ENCODE measurements at regions not wholly inside any gene's neighbourhood (a gene's known extent, or its start where the extent isn't known, plus 50 kb on each side); places are given as distances from the start of the nearest gene placed in this dataset.

DNA sequence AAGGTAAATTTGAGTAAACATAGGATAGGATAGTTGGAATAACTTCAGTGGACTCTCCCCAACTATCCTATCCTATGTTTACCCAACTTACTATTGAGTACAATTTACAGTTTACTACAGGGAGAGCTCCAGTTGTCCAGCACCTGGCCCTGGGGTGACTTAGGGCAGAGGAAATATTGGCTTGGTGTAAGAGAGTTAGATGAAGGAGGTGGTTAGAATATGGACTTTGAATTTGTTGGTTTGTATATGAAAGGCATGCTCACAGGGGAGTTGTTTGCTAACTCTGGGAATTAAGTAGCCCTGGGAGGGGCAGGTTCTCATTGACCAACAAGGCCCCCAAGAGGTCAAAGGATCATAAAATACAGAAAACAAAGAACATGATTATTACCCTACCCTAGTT is 497.7 kb downstream of the ARL4A start:
- Histone ChIP-seq H3K27ac (ENCODE audit: low read depth, low read length) (no peak overlapping the region), H3K36me3 (ENCODE audit: low read length) (no peaks in the 10 kb centered on the region), H3K79me2 (ENCODE audit: insufficient read depth, low read length) (no peaks in the 10 kb centered on the region), H3K9ac (ENCODE audit: low read length) (no peak overlapping the region), H2AFZ (ENCODE audit: low read depth, low read length, severe bottlenecking) (no peak overlapping the region), H3F3A (ENCODE audit: insufficient read depth) (no peaks in the 10 kb centered on the region), H3K4me2 (ENCODE audit: low read depth, low read length, poor library complexity, severe bottlenecking) (no peak overlapping the region), H3K9me3 (ENCODE audit: insufficient read depth, low read length) (no peaks in the 10 kb centered on the region), H4K20me1 (ENCODE audit: low read depth, low read length) (no peaks in the 10 kb centered on the region), H3K27me3 (ENCODE audit: low read length) (no peaks in the 10 kb centered on the region; the same call in 1 of the 2 replicates), H3K9me2 (replicated peaks; ENCODE audit: insufficient read depth, low read length) (no peaks in the 10 kb centered on the region), H3K4me3 (ENCODE audit: insufficient read depth, low read length, poor library complexity, severe bottlenecking) (no peak overlapping the region)
- no peak for TF ChIP-seq EZH2phosphoT487 (conservative IDR thresholded peaks at IDR 0.05; ENCODE audit: low read length)
- TF ChIP-seq, protein P1, sequence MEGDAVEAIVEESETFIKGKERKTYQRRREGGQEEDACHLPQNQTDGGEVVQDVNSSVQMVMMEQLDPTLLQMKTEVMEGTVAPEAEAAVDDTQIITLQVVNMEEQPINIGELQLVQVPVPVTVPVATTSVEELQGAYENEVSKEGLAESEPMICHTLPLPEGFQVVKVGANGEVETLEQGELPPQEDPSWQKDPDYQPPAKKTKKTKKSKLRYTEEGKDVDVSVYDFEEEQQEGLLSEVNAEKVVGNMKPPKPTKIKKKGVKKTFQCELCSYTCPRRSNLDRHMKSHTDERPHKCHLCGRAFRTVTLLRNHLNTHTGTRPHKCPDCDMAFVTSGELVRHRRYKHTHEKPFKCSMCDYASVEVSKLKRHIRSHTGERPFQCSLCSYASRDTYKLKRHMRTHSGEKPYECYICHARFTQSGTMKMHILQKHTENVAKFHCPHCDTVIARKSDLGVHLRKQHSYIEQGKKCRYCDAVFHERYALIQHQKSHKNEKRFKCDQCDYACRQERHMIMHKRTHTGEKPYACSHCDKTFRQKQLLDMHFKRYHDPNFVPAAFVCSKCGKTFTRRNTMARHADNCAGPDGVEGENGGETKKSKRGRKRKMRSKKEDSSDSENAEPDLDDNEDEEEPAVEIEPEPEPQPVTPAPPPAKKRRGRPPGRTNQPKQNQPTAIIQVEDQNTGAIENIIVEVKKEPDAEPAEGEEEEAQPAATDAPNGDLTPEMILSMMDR (IDR thresholded peaks at IDR 0.05; ENCODE audit: insufficient read depth, low read length, poor library complexity, severe bottlenecking) = no peak

- Histone ChIP-seq H3K79me2 (ENCODE audit: insufficient read depth, low read length) (no peaks in the 10 kb centered on the region), H3K9ac (ENCODE audit: low read length) (no peak overlapping the region), H3K36me3 (ENCODE audit: low read length) (no peaks in the 10 kb centered on the region), H3K27ac (ENCODE audit: low read depth, low read length) (no peak overlapping the region), H3K27me3 (ENCODE audit: low read length) (no peaks in the 10 kb centered on the region), H3K9me2 (replicated peaks; ENCODE audit: insufficient read depth, low read length) (no peaks in the 10 kb centered on the region), H2AFZ (ENCODE audit: low read depth, low read length, severe bottlenecking) (no peak overlapping the region), H3K4me2 (ENCODE audit: low read depth, low read length, poor library complexity, severe bottlenecking) (no peak overlapping the region), H4K20me1 (ENCODE audit: low read depth, low read length) (no peaks in the 10 kb centered on the region), H3K4me3 (ENCODE audit: insufficient read depth, low read length, poor library complexity, severe bottlenecking) (no peak overlapping the region), H3F3A (ENCODE audit: insufficient read depth) (no peaks in the 10 kb centered on the region), H3K9me3 (ENCODE audit: insufficient read depth, low read length) (no peaks in the 10 kb centered on the region)
- TF ChIP-seq, protein P1 (IDR thresholded peaks at IDR 0.05; ENCODE audit: insufficient read depth, low read length, poor library complexity, severe bottlenecking) = no peak
- no peak for TF ChIP-seq EZH2phosphoT487 (conservative IDR thresholded peaks at IDR 0.05; ENCODE audit: low read length)
These were observed 500.9 kb downstream of the ARL4A start for GRCh38 chr7:13188236-13188805.

DNA sequence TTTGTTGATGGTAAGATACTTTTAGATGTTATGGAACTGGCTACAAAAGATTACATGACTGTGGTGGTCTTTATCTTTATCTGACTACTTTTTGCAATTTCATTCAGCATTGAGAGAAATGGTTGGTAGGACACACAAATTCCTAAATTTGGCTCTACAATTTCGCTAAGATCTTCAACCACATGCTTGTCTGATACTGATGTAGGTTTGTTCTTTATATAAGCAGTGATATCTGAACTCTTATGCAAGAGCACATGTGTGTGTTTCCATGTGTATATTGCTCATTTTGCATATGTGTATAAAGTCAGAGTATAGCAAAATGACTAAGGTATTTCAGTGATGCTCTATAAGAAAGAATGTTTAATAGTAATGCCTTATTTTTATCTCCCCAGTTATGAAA is 501.5 kb downstream of the ARL4A start:
- H4K20me1 ChIP-seq (ENCODE audit: low read depth, low read length) = no peaks in the 10 kb centered on the region
- H2AFZ ChIP-seq (ENCODE audit: low read depth, low read length, severe bottlenecking) = no peak overlapping the region
- no peaks in the 10 kb centered on the region for H3K79me2 ChIP-seq (ENCODE audit: insufficient read depth, low read length)
- H3K27ac ChIP-seq (ENCODE audit: low read depth, low read length) = no peak overlapping the region
- no peak overlapping the region for H3K9ac ChIP-seq (ENCODE audit: low read length)
- H3K27me3 ChIP-seq (ENCODE audit: low read length) = no peaks in the 10 kb centered on the region
- no peaks in the 10 kb centered on the region for H3K9me3 ChIP-seq (ENCODE audit: insufficient read depth, low read length)
- H3F3A ChIP-seq (ENCODE audit: insufficient read depth) = no peaks in the 10 kb centered on the region
- H3K36me3 ChIP-seq (ENCODE audit: low read length) = no peaks in the 10 kb centered on the region
- no peaks in the 10 kb centered on the region for H3K9me2 ChIP-seq (replicated peaks; ENCODE audit: insufficient read depth, low read length)
- no peak overlapping the region for H3K4me2 ChIP-seq (ENCODE audit: low read depth, low read length, poor library complexity, severe bottlenecking)
- H3K4me3 ChIP-seq (ENCODE audit: insufficient read depth, low read length, poor library complexity, severe bottlenecking) = no peak overlapping the region
- TF ChIP-seq, protein P1 (IDR thresholded peaks at IDR 0.05; ENCODE audit: insufficient read depth, low read length, poor library complexity, severe bottlenecking) = no peak
- TF ChIP-seq EZH2phosphoT487 (conservative IDR thresholded peaks at IDR 0.05; ENCODE audit: low read length) = no peak

Measured in SU-DHL-6 (cell line).